HFF-Myc (cell line): ENCODE measurements at regions not wholly inside any gene's neighbourhood (a gene's known extent, or its start where the extent isn't known, plus 50 kb on each side); places are given as distances from the start of the nearest gene placed in this dataset.
A peak's percentile ranks its signal among the peaks of the same experiment; 100 is the strongest.

ENCODE experiments used
- DNase-seq: peaks from one replicate; pipeline ENCODE4 v3.0.0-alpha.2; 2011; ENCODE audit warnings: low read depth; ENCODE audit errors: extremely low read depth
- H3K4me3 ChIP-seq: replicated peaks from 2 replicates; pipeline ENCODE4 v1.5.1; 2011; ENCODE audit warnings: low read depth, mild to moderate bottlenecking, control low read depth, low read length
- CTCF ChIP-seq: IDR thresholded peaks from 2 replicates; pipeline ENCODE4 v1.5.1; 2012; ENCODE audit warnings: mild to moderate bottlenecking, low read depth, low read length, control low read depth; ENCODE audit errors: missing control alignments

- no peak for DNase-seq
- no peak for TF ChIP-seq CTCF
- no peak overlapping the region for H3K4me3 ChIP-seq
Measured at GRCh38 chr12:40616383-40616915, 75.8 kb upstream of the CNTN1 start.

- no peak for DNase-seq
- TF ChIP-seq CTCF, result no peak
- H3K4me3 ChIP-seq, result no peak overlapping the region
Measured at GRCh38 chr12:40618636-40619035, 73.6 kb upstream of the CNTN1 start.

- TF ChIP-seq CTCF, result no peak
- H3K4me3 ChIP-seq, result no peak overlapping the region
- no peak for DNase-seq
Measured at GRCh38 chr12:40620564-40621019, 71.6 kb upstream of the CNTN1 start.

GRCh38 chr12:40622246-40622838 is 69.9 kb upstream of the CNTN1 start:
- DNase-seq, result no peak
- peak; percentile 60 for TF ChIP-seq CTCF
- no peak overlapping the region for H3K4me3 ChIP-seq

GRCh38 chr12:40632171-40632570 is 60.1 kb upstream of the CNTN1 start:
- no peak overlapping the region for H3K4me3 ChIP-seq
- TF ChIP-seq CTCF, result no peak
- no peak for DNase-seq

GRCh38 chr12:40632933-40633332 is 59.3 kb upstream of the CNTN1 start:
- H3K4me3 ChIP-seq, result no peak overlapping the region
- TF ChIP-seq CTCF, result no peak
- no peak for DNase-seq
